ENCODE measurements at regions not wholly inside any gene's neighbourhood (a gene's known extent, or its start where the extent isn't known, plus 50 kb on each side); places are given as distances from the start of the nearest gene placed in this dataset.

- DNase-seq (ENCODE audit: low spot score) = no peak
These were observed 108.1 kb upstream of the IER5L start for GRCh38 chr9:129285979-129286772.

GRCh38 chr9:129285382-129285781 is 107.3 kb upstream of the IER5L start:
- no peak for DNase-seq (ENCODE audit: low spot score)

GRCh38 chr9:129284607-129285291 is 106.7 kb upstream of the IER5L start:
- peak; percentile 3 for DNase-seq (ENCODE audit: low spot score)

- DNase-seq (ENCODE audit: low spot score) = peak; percentile 2
These were observed 105.9 kb upstream of the IER5L start for GRCh38 chr9:129283705-129284606.

- peak; percentile 5 for DNase-seq (ENCODE audit: low spot score)
These were observed 105.2 kb upstream of the IER5L start for GRCh38 chr9:129283291-129283691.

- no peak for DNase-seq (ENCODE audit: low spot score)
These were observed 104.7 kb upstream of the IER5L start for GRCh38 chr9:129282731-129283211.

- DNase-seq (ENCODE audit: low spot score) = peak; percentile 2
These were observed 104.2 kb upstream of the IER5L start for GRCh38 chr9:129282272-129282671.

- no peak for DNase-seq (ENCODE audit: low spot score)
These were observed 103.6 kb upstream of the IER5L start for GRCh38 chr9:129281506-129282145.

- peak; percentile 3 for DNase-seq (ENCODE audit: low spot score)
These were observed 102.7 kb upstream of the IER5L start for GRCh38 chr9:129280623-129281271.

GRCh38 chr9:129280236-129280622 is 102.2 kb upstream of the IER5L start:
- DNase-seq (ENCODE audit: low spot score) = no peak

GRCh38 chr9:129278391-129279237 is 100.6 kb upstream of the IER5L start:
- peak; percentile 75 for DNase-seq (ENCODE audit: low spot score)

GRCh38 chr9:129276486-129277230 is 98.6 kb upstream of the IER5L start:
- DNase-seq (ENCODE audit: low spot score) = no peak

- DNase-seq (ENCODE audit: low spot score) = no peak
These were observed 97.7 kb upstream of the IER5L start for GRCh38 chr9:129275626-129276247.

GRCh38 chr9:129273941-129274684 is 96.1 kb upstream of the IER5L start:
- DNase-seq (ENCODE audit: low spot score) = no peak

- DNase-seq (ENCODE audit: low spot score) = no peak
These were observed 95.3 kb upstream of the IER5L start for GRCh38 chr9:129273136-129273895.

- no peak for DNase-seq (ENCODE audit: low spot score)
These were observed 94.4 kb upstream of the IER5L start for GRCh38 chr9:129272348-129273025.

GRCh38 chr9:129270903-129271431 is 92.9 kb upstream of the IER5L start:
- peak; percentile 71 for DNase-seq (ENCODE audit: low spot score)
